HG02571 (cell line): ENCODE measurements at regions not wholly inside any gene's neighbourhood (a gene's known extent, or its start where the extent isn't known, plus 50 kb on each side); places are given as distances from the start of the nearest gene placed in this dataset.

Experiments used
- ATAC-seq: cut with Tn5 transposase; IDR thresholded peaks from one replicate; pipeline ENCODE4 v1.9.1; 2021; ENCODE audit warnings: mild to moderate bottlenecking, moderate library complexity; ENCODE audit not compliant: unreplicated experiment

DNA sequence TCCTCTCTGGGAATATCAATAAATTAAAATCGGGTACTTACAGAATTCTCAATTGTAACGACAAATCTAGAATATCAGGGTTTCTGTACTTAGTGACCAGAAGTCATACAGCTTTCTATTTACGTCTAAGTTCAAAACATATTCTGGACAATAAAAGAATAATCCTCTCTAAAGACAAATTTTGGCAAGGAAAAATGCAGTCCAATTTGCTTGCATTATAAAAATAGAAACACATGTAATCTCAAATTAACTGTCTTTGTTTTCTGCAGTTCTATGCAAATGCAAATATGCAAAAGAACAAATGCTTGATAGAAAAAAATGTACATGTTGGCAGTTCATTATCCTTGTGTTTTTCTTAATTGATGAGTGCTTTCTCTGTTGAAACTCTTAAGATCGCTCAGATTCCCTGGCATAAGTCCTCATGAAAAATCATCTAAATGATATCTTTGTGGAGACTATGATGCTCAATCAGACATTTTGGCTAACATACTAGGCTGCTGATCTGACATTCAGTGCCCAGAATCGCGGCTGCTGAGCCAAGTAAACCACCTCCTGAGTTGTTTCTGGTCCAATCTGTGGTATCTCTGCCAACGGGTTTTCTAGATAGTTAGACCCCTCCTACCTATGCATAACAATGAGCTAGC, 990.1 kb upstream of the C9orf72 start:
- ATAC-seq = no peak

DNA sequence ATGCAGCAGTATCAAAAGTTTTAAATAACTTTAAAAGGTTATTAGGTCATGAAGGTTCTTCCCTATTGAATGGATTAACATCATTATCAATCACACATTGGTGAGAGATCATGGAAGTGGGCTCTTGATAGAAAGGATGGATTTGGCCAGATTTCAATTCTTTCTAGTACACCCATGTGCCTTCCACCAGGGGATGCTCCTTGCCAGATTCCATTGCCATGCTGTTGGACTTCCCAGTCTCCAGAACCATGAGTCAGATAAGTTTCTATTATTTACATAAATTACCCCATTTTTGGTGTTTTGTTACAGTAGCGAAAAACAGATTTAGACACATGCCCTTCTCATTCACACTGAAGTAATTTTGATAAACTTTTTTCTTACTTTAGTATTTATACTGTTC, 1010.6 kb upstream of the C9orf72 start:
- ATAC-seq = no peak

DNA sequence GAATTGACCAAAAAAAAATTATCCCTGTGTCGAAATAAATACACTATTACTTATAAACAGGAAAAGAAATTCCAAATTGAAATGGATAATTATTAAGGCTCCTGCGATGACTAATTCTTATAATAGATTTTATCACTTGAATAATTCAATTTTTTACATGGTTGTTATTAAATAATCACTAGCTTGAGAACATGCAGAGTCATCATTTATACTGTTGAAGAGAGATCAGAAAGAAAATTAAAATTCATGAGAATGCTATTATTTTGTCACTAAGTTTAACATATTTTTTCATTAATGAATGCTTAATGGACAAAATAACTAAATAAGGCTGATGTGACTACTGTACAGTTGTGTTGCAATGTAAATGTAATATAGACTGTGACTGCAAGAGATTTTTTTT, 1011.3 kb upstream of the C9orf72 start:
- ATAC-seq = no peak

DNA sequence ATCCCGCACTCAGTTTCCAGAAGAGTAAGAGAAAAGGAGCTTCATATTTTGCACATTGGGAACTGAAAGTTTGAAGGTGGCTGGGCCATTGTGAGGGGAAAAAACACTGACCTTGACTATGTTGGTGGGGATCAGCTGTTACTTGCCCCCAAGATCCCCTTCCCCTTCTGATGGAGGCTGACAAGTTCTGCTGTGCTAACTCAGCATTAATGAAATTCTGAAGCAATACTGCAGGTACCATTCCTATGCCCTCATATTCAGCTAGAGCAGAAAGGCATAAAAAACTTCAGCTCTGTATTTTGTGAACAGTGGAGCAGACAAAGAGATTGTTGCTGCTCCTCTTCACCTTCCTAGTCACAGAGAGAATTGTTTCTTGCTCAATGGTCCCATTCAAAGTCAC, 1013.8 kb upstream of the C9orf72 start:
- ATAC-seq = no peak

DNA sequence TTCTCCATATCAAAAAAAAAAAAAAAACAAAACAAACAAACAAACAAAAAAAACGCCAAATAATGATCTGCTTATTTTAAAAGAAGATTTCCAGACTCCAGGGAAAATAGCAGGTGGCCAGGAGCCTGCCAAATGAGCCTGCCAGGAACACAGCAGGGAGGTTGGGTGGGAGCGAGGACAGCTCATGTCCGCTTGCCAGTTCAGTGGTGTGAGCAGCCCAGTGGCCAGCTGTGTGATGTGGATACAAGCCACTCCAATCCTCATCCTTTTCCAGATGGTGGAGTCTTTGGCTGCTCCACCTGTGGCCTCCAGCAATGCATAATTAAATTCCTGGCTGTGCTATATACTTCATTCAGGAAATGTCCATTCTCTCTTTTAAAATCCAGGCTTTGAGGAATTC, 1025.1 kb upstream of the C9orf72 start:
- ATAC-seq = no peak

DNA sequence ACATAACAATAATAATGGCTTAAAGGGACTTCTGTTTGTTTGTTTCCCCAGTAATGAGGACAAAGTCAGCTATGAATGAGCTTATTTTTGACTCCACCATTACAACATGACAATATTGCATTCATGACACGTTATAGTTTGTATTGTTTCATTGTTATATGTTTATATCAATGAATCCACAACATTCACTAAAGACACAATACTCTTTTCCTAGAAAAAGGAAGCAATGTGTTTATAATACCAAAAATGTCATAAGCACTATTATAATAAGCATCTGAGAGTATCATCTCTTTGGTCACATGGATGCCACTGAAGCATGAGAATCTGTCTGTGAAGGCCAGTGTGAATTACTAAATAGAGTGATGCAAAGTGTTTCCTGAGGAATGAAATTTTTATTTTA, 1026.9 kb upstream of the C9orf72 start:
- no peak for ATAC-seq

DNA sequence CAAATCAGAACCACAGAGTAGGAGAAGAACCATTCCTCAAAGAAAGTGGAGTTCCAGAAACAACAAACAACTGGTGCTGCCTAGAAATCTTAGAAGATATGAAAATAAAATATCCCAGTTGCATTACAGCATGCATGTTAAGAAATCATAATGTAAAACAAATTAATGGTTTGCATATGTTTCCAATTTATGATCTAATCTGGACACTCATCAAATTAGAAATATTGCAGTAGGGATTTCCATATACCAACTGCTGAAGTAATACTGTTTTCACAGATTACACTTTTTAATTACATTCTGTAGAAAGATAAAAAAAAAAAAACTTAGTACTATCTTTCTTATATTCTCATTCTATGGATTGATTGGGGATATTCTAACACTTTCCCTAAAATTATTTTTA, 1034.6 kb upstream of the C9orf72 start:
- no peak for ATAC-seq

DNA sequence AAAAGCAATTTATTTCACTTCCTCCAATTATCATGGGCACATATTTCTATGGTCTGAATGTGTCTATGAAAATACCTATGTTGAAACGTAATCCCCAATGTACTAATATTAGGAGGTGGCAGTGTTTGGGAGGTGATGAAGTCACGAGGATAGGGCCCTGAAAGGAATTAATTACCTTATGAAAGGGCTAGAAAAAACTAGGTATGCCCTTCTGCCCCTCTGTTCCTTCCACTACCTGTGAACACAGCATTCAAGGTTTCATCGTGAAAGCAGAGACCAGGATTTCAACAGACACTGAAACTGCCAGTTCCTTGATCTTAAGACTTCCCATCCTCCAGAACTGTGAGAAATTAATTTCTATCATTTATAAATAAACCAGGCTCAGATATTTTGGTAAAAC, 1037.1 kb upstream of the C9orf72 start:
- ATAC-seq = no peak

DNA sequence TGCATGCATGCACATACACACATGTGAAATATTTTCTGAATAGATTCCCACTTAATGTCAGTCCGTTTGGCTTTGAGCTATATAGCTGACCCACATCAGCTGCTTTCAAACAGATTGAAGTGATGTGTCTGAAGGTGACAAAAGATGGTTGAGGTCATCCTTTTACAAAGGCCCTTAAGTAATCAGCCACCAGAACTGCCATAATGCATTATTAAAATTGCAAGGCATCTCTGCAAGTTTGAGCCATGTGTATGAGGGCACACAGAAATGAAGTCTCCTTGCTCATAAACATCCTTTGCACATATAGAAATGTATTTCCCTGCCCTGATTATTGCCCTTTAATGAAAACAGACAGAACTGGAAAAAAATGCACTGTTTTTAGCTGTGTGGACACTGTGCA, 1043.0 kb upstream of the C9orf72 start:
- no peak for ATAC-seq

DNA sequence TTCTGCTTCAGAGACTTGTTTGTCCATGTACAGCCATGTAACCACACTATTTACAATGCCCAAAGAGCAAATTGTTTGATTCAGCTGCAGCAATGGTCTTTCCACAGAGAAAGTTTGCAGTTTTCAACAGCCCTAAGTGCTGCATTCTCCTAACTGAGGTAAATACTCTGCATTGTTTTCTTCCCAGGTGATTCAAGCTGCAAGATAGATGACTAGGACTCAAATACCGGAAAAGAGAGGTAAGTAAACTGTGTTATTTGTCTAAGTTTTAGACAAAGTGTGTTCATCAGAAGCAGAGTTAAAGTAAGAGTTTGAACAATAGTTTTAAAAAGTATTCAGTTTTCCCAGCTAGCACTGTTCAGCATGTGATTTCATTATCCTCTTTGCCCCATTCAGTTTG, 1046.7 kb upstream of the C9orf72 start:
- no peak for ATAC-seq

DNA sequence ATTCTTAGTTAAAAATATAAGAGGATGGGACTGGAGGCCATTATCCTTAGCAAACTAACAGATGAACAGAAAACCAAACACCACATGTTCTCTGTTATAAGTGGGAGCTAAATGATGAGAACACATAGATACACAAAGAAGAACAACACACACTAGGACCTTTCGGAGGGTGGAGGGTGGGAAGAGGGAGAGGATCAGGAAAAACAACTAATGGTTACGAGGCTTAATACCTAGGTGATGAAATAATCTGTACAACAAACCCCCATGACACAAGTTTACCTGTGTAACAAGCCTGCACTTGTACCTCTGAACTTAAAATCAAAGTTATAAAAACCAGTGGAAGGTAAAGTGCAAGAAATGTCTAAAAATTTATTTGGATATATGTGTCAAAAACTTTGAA, 1047.4 kb upstream of the C9orf72 start:
- no peak for ATAC-seq

DNA sequence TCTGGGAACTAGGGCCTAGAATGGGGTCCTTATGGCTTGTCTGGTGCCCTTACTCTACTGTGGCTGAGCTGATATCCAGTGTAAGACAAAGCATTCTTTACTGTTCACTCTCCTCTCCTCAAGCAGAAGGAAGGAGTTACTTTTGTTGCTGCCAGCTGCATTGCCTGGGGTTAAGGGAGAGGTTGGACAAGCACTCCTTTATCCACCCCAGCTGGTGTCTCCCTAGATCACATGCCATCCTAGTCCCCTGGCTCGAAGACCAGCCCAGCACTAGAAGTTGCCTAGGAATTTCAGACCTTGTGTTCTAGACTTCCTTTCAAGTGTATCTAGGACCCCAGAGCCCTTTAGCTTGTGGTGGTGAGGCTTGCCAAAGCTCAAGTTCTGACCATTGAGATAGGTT, 1051.5 kb upstream of the C9orf72 start:
- ATAC-seq = no peak

DNA sequence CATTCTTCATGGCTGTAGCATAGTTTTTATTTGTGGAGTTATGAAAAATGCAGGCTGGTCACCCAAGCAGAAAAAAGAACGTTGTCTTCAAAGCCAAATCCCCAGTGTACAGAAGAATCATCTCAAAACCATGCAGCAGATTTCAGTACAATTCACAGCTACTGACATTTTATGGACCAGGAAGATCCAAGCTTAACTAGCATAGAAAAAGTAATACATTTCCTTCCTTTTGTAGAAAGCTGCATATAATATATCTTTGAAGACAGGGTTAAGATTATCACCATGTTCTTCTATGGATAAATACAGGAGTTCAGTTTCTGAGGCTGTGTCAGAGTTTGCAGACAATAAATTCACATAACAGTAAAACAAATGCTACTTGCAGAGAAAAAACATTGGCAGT, 1054.8 kb upstream of the C9orf72 start:
- ATAC-seq = no peak

DNA sequence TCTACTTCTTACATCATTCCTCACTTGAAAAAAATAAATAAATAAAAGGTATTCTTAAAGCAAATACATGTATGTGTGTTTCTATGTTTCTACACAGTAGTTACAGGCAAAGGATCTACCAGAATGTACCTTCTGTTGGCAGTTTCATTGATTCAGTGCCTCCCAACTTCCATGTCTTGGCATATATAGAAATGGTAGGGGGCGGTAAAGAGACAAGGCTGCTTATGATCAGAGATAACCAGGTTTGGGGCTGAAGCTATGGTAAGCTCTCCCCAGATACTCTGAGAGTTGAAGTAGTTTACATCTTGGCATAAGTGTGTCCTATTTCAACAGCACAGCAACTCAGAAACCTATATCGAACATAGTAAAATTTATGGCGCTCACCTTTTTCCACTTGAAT, 1075.4 kb upstream of the C9orf72 start:
- ATAC-seq = no peak

DNA sequence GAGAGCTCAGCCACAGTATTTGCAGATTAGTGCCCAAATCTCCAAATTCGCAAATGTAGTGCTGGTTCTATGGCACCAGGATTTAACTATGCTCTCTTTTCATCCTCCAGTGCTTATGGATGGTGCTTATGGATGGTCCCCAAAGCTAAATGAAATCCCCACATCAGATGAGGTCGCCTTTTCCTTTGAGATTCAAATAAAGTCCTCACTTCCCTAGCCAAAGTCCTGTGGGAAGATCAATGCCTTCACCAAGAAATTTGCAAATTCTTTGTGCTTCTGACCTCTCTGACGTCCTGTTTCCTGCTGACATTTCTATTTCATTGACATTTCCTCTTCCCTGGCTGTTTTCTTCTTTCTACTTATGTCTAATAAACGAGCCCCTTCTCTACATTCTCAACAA, 1077.0 kb upstream of the C9orf72 start:
- no peak for ATAC-seq

DNA sequence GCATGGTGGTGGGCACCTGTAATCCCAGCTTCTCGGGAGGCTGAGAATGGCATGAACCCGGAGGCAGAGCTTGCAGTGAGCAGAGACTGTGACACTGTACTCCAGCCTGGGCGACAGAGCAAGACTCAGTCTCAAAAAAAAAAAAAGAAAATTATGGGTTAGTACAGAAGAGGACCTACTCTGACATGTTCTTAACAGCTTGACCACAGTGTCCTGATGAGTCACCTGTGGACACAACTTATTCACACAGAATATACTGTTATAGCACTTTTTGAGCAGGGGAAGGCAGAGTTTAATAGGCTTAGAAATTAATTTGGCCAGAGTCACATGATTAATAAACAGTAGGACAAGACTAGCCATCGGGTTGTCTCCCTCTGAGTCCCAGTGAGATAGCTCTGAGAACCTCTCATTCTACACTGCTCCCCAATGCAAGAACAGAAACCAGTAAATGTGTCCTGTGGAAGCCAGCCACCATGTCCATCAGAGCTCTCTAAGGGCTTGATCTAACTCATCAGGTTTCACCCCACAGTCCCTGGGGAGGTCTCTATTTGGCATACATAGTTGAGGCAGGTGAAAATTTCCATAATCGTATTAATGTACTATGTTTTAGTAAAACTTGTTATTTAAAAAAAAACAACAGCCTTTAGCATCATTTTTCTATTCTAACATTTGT, 1077.9 kb upstream of the C9orf72 start:
- ATAC-seq = no peak

DNA sequence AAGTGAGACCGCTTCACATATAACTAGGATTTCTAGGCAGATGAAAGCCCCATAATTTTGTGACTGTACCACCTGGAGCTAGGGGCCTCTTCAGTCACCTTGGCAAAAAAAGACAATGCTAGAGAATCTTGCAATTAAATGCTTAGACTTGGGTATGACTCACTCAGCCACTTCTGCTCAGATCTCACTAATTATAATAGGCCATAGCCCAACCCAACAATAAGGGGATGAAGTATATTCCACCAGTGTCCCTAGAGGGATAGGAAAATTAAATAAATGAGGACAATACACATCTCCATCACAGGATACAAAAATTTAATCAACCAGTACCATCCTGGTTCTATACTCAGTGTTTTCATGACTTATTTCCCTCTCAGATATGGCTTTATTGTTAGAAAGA, 1079.9 kb upstream of the C9orf72 start:
- ATAC-seq = no peak

DNA sequence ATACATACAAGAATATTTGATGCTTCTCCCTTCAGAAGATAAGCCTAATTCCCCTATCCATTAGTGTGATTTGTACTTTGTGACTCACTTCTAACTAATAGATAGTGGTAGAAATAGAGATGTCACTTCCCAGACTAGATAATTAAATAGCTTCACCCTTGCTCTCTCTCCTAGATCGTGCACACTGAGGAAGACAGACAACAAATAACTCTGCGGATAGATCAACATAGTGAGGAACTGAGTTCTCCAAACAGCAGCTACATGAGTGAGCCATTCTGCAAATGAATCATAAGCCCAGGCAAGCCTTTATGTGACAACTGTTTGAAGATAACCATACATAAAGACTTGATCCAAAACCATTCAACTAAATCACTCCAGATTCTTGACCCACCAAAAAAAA, 1083.4 kb upstream of the C9orf72 start:
- ATAC-seq = no peak

DNA sequence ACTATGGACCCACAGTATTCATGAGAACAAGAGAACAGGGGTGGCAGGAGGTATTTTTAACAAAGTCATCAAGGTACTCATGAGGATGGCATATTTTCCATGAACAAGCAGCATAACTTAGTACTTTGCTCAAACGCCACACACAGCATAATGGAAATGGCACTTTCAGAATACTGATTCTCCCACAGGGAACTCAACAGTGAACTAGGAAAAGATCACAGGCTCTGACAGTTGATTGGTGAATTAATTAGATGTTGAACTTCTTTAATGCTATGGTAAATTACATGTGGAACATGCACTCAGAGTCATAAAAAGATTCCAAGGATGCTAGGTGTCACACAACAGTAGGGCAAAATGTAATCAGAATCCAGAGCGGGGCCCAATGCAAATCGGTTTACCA, 1088.6 kb upstream of the C9orf72 start:
- no peak for ATAC-seq

DNA sequence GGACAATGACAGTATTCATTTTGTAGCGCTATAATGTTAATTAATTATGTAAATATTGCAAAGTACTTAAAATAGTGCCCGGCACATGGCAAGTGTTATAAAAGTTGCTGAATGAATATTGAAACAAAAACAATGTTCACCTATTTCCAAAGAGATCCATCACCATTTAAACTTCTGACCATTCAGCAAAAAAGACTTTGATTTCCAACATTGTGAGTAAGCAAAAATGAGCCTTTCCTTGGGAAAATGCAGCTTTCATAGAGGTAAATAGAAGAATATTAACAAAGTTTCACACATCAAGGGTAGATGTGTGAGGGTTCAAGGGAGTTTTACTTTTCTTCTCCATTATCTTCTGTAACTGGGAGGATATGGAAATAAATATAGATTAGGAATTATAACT, 1089.4 kb upstream of the C9orf72 start:
- no peak for ATAC-seq

DNA sequence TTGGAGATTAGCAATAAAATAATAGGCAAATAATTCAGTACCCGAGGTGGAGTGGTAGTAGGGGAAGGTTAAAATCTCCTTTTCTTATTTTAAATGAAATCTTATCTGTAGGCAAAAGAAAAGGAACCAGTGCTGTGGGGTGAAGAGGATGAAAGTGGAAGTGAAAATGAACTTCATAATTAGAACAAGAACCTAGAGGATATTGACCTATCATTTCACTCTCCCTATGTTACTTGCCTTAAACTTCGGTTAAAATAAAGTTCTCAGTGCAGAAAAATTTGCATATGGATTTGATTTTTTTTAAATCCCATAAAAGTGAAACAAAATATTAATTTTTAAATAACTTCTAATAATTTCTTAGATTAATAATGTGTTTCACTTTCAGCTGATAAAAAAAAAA, 1094.9 kb upstream of the C9orf72 start:
- ATAC-seq = no peak

DNA sequence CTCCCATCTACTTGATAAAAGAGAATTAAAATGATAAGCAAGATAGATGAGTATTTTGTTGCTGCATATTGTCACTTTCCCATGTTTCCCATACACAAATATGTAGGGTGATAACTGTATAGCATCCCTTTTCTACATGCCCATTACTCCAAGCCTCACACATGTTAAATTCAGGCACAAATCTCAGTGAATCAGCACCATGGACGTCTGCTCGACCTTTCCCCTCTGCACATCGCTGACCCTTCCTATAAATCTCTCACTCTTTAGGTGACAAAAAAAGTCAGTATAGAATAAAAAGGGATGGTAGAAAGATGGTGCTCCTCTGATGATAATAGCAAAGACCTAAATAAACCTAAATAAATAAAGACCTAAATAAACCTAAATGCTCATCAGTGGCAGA, 1097.7 kb upstream of the C9orf72 start:
- ATAC-seq = no peak

DNA sequence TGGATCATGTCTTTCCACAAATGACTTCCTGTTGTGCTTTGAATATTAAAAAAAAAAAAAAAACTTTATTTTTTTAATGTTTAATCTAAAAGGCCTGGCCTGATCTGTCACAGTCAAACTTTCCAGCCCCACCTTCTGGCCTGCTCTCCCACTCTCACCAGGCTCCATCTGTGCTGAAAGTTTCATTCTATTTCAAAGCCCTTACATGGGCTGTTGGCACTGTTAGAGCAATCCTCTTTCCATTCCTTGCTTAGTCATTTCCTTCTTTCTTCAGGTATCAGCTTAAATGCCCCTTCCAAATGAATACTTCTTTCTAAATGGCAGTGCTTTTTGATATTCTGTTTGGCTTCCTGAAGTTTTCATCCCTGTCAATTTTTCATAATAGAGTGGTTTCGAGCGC, 1104.8 kb upstream of the C9orf72 start:
- ATAC-seq = no peak
